OCI-M2 (cell line): ENCODE measurements at regions not wholly inside any gene's neighbourhood (a gene's known extent, or its start where the extent isn't known, plus 50 kb on each side); places are given as distances from the start of the nearest gene placed in this dataset.

Experiments used
- DNase-seq: peaks from one replicate; lab custom pipeline; 2025; ENCODE audit not compliant: unreplicated experiment; lab: John Stamatoyannopoulos, UW

- no peak for DNase-seq
These were observed 276.9 kb upstream of the WWC1 start for GRCh38 chr5:168014433-168015123.

GRCh38 chr5:168015506-168015905, 275.9 kb upstream of the WWC1 start:
- DNase-seq = no peak

DNA sequence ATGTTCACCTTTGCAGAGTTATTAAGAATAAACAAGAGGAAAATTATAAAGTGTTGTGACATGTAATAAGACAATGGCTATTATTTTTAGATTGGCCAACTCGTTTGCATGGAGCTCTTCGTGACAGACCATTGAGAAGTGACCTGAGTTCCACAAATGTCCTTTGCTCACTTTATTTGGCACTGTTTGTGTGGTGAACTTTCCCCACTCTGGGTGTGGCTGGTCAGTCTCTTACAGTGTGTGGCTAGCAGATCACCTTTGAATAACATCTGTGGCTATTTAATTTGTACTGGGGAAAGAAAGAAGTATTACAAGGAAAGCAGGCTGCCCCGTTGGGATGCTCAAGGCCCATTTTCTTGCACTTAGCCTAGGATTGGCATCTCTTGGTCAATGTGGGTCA, 274.1 kb upstream of the WWC1 start:
- DNase-seq = no peak

DNA sequence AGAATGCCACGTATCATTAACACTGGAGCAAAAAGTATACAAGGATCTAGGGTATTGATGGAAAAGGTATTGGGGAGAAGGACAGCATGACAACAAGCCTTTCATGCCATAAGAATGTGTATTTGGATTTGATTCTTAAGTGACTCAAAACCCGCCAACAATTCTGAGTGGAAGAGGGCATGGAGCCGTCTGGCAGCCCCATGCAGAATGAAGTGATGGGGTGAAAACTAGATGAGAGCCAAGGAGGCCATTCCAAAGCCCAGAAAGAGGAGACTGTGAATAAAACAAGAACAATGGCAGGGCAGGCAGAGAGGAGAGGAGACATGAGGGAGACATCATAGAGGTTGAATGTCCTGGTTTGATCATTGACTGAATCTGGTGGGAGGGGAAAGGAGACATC, 272.3 kb upstream of the WWC1 start:
- no peak for DNase-seq

- no peak for DNase-seq
These were observed 270.7 kb upstream of the WWC1 start for GRCh38 chr5:168020542-168021294.

DNA sequence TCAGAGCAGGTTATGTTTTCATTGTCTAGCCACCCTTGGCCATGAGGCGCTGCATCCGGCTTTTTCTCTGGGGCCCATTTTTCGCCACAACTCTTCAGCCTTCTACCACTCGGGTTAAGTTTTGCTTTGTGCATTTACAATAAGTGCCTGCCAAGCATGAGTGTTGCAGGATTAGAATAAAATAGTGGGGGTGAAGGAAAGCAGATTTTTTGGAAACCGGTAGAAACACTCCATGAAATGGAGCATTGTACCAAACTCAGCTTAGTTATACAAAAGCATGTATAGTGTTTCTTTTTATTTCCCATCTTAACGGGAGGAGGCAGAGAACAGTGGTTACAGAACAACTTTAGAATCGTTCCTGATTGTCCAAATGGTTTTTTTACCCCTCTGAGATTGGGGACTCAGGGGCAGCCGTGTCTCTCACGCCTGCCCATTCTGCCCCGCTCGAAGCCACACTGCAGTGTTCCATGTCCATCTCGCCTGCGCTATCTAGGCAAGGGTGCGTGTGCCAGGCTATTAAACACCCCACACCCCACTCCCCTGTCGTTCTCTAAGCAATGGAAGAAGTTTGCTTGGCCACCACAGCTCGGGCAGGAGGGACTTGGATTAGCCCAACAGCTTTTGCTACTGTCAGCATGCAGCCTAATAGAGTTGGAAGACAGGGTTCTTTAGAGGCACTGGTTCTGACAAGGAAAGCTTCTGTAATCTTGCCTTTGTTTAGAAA, 268.8 kb upstream of the WWC1 start:
- no peak for DNase-seq

GRCh38 chr5:168023191-168023590, 268.3 kb upstream of the WWC1 start:
- DNase-seq = no peak

- DNase-seq = no peak
These were observed 267.1 kb upstream of the WWC1 start for GRCh38 chr5:168024306-168024705.

DNA sequence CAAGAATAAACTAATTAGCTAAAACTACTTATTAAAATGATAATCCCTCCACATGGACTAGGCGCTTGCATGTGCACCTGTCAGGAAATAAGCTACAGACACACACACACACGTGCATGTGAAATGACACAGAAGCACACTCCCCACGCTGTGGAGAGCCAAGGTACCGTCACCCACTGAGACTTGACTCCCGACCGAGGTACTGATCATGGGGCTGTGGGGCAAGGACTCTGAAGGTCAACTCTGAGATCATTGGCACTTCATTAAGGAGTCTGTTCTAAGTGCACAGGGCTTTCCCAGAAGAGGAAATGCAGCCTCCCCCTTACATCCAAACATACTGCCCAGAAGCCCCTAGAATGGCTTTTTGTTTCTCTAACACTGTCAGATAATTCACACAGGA, 264.4 kb upstream of the WWC1 start:
- DNase-seq = no peak

GRCh38 chr5:168030912-168031311, 260.5 kb upstream of the WWC1 start:
- no peak for DNase-seq

DNA sequence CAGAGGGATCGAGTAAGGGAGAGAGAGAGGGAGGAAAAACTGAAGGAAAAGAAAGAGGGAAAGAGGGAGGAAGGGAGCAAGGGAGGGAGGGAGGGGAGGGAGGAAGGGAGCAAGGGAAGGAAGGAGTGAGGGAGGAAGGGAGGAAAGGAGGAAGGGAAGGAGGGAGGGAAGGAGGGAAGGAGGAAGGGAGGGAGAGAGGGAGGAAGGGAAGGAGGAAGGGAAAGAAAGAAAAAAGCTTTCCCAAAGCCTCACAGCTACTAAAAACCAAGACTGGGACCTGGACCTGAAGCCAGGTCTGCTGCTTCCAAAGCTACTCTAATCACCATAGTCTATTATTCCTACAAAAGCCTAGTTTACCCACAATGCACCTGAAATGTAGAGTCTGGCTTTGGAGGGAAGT, 259.8 kb upstream of the WWC1 start:
- no peak for DNase-seq

DNA sequence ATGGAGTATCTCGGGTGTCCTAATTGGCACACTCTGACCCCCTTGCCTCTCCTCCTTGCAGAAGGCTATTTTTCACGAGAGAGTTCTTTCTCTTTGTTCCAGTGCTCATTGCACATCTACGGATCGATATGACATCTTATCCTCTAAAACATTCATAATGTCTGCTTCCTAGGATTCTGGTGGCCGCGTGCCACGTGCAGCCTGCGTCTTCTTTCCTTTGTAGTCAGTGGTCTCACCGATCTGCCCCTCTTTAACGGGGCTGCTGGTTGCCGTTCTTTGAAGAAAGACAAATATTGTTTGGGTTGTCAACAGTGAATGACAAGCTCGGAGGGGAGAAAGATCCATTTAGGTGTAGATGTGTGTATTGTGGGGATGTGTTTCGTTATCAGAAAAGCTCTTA, 252.4 kb upstream of the WWC1 start:
- no peak for DNase-seq

GRCh38 chr5:168039566-168040248, 251.7 kb upstream of the WWC1 start:
- no peak for DNase-seq

DNA sequence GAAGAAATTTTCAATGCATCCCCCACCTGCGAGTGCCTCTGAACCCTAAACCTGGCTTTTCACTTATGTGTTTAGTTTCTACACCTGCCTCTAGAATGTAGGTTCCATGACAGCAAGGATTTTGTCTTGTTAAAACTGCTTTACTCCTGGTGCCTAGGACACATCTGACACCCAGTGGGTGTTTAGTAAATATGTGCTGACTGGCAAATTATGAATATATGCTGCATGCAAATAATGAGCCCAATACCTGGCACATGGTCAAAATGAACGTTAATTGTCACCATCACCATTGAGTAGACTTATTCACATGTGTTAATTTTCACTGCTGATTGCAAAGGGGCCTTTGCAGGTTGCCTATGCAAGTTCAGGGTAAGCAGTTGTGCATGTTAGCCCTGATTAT, 249.9 kb upstream of the WWC1 start:
- DNase-seq = no peak

- DNase-seq = no peak
These were observed 249.0 kb upstream of the WWC1 start for GRCh38 chr5:168042284-168043068.

- DNase-seq = no peak
These were observed 245.3 kb upstream of the WWC1 start for GRCh38 chr5:168046163-168046562.

DNA sequence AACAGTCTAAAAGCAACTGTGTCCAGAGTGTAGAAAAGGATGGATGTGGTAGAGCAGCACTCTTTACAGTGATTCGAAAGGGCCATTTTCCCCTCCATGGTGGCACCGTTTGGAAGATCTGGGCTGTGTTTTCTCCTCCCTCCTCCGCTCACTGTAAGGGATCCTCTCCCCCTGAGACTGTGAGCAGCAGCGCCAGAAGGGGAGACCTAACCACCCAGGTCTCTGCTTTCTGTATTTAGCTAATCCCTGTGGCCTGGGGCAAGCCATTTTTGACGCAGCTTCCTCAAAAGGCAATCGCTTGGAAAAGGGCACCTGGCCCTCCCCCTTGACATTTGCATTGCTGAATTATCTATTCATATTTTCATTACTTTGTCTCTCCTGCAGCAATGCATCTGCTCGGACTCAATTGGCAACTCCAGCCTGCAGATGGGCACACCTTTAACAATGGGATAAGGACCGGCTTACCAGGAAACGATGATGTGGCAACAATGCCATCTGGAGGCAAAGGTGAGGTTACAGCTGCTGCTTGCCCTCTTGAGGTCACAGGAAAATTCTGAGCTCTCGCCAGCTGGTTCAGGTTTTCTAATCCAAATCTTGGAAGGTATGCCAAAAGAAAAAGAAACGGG, 244.3 kb upstream of the WWC1 start:
- DNase-seq = no peak

DNA sequence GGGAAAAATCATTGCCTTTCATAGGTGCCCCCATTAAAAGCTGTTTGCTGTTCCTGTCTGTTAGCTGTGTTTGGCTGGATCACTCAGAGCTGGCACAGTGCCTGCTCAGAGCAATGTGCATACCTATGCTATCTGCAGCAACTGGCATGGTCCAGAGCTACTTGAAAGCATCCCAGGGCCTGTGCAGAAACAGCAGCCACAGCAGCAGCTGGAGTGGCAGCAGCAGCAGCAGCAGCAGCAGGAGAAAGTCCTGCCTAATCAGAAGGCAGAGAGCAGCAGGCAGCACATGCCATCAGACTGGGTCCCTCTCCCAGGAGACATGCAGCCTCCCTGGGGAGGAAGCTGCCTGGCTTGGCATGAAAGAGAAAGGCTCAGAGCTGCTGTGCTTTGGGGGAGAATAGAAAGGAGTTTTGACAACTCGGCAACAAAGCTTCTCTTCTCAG, 243.8 kb upstream of the WWC1 start:
- no peak for DNase-seq

DNA sequence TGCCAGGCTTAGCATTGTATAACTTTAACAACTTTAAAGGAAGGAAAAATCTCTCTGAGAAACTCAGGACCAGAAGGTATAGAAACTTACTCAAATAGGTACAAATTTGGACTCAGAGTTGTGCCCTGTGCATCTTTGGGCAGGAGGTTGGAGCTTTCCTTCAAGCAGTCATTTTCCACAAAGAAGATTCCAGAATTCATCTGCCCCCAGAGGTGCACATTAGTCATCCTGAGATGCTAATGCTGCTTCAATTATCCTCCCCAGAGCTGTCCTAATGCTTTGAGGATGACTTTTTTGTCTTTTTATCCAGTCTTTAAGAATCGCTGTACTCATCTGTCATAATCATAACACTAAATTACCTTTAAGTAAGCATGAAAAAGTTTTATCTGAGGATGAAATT, 243.0 kb upstream of the WWC1 start:
- no peak for DNase-seq

GRCh38 chr5:168052686-168053085, 238.8 kb upstream of the WWC1 start:
- DNase-seq = no peak
